H7 (cell line): ENCODE measurements at regions not wholly inside any gene's neighbourhood (a gene's known extent, or its start where the extent isn't known, plus 50 kb on each side); places are given as distances from the start of the nearest gene placed in this dataset.

Source experiments
- DNase-seq: peaks from one replicate; pipeline ENCODE4 v3.0.0; 2012
- H3K27me3 ChIP-seq: 2 replicates; pipeline ENCODE4 v1.6.0; 2011; ENCODE audit warnings: mild to moderate bottlenecking, low read length; ENCODE audit not compliant: control insufficient read depth, insufficient read depth
- H3K36me3 ChIP-seq: replicated peaks from 2 replicates; pipeline ENCODE4 v1.5.1; 2011; ENCODE audit warnings: low read length; ENCODE audit not compliant: control insufficient read depth, insufficient read depth
- H3K4me3 ChIP-seq: 2 replicates; pipeline ENCODE4 v1.5.1; 2011; ENCODE audit warnings: low read depth, mild to moderate bottlenecking, control low read depth, low read length, moderate library complexity; ENCODE audit not compliant: insufficient read depth

- Histone ChIP-seq H3K36me3 (no peaks in the 10 kb centered on the region), H3K4me3 (no peak overlapping the region), H3K27me3 (no peaks in the 10 kb centered on the region)
- no peak for DNase-seq
These were observed 100.4 kb downstream of the METRNL start for GRCh38 chr17:83179811-83180210.

GRCh38 chr17:83180264-83180995 is 101.0 kb downstream of the METRNL start:
- Histone ChIP-seq H3K4me3 (no peak overlapping the region), H3K27me3 (no peaks in the 10 kb centered on the region), H3K36me3 (no peaks in the 10 kb centered on the region)
- DNase-seq = no peak

- DNase-seq = no peak
- H3K36me3 ChIP-seq = no peaks in the 10 kb centered on the region
- no peaks in the 10 kb centered on the region for H3K27me3 ChIP-seq
- no peak overlapping the region for H3K4me3 ChIP-seq
These were observed 101.6 kb downstream of the METRNL start for GRCh38 chr17:83180996-83181481.

DNA sequence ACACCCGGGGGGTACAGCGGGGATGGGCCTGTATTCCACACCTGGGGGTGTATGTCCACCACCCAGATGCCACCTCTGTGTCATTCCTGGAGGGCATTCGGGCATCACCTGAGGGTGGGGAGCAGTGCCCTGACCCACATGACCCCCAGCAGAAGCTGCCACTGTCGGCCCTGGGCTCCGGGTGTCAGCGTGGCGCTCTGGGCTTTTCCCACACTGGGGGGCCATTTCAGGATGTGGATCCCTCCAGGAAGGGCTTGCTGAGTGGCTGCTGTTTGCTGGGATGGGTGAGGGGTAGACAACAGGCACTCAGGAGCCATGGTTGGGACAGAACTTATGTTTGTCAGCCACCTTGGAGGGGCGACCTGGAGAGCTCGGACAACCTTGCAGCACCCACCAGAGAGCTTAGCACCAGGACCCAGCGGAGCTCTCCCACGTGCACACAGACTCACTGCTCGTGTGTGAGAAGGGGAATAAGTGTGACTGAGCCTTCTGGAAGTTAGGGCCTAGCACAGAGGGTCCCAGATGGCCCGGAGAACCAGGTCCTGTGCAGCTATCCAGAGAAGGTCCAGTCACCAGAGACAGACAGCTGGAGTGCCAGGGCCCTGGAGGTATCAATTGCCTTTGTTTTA is 102.7 kb downstream of the METRNL start:
- H3K4me3 ChIP-seq = no peak overlapping the region
- DNase-seq = no peak

GRCh38 chr17:83182620-83183101 is 103.3 kb downstream of the METRNL start:
- DNase-seq = no peak
- H3K4me3 ChIP-seq = no peak overlapping the region
- no peaks in the 10 kb centered on the region for H3K27me3 ChIP-seq
- H3K36me3 ChIP-seq = no peaks in the 10 kb centered on the region

More for the DNA sequence above, 102.7 kb downstream of the METRNL start:
- no peaks in the 10 kb centered on the region for H3K27me3 ChIP-seq
- no peaks in the 10 kb centered on the region for H3K36me3 ChIP-seq

DNA sequence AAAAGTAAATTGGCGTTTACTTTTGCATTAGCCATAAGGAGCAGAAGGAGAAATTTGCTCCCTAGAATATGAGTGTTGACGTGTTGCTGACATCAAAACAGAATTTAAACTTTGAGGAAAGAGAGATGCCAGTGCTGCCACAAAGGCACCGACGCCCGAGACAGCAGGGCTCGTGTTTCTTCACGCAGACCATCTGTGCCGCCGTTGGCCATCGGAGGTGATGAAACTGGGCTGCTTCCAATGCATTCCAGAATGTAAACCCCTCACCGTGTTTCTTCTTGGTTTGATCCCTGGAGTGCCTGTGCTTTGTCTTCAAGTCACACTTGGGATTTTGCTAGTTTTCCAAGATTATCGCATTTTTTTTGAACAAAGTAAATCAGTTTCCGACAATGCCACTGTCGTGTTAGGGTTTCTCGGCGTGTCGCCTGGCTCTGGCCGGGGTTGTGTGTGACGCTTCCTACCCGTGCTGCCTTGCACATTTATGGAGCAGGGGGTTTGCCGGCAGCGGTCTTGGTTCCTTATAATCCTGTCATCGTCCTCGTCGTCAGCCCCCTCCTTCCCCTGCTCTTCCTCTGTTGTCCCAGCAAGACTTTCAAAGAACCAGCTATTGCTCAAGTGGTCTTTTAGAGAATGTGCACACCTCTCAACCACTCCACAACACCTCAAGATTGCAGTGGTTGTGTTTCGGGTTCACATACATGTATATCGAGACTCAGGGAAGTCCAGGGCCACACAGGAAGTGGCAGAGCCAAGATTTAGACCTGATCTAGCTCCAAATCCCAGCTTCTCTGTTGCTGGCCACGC is 103.9 kb downstream of the METRNL start:
- DNase-seq = no peak
- no peaks in the 10 kb centered on the region for H3K36me3 ChIP-seq
- no peaks in the 10 kb centered on the region for H3K27me3 ChIP-seq
- H3K4me3 ChIP-seq = no peak overlapping the region

DNA sequence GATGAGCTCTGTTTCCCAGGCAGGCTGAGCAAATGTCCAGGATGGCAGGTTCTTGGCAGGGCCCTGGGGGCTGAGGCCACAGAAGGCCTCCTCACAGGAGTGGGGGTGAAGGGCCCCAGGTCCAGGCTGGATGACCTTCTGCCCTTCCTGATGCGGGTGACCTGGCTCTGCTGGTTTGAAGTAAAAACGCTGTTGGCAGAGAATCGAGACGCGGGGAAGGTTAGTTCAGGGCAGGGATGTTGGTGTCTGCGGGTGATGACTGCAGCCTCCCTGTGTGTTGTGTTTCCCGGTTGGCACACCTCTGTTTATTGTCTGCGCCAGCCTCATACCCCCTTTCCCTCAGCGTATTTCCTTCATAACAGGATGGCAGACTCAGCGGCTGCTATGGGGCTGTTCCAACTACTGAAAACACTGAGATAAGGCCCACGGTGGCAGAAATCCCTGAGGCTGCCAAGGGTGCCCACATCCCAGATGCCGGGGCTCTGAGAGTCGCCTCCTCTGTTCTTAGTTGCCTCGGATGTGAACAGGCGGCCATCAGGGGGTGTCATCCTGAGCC is 104.6 kb downstream of the METRNL start:
- no peaks in the 10 kb centered on the region for H3K36me3 ChIP-seq
- H3K27me3 ChIP-seq = no peaks in the 10 kb centered on the region
- H3K4me3 ChIP-seq = no peak overlapping the region
- DNase-seq = no peak

GRCh38 chr17:83185023-83186002 is 105.9 kb downstream of the METRNL start:
- Histone ChIP-seq H3K27me3 (no peaks in the 10 kb centered on the region), H3K4me3 (no peak overlapping the region)
- no peak for DNase-seq

GRCh38 chr17:83186226-83186625 is 106.8 kb downstream of the METRNL start:
- H3K27me3 ChIP-seq = no peaks in the 10 kb centered on the region
- no peak overlapping the region for H3K4me3 ChIP-seq
- H3K36me3 ChIP-seq = no peaks in the 10 kb centered on the region
- DNase-seq = no peak

More at GRCh38 chr17:83185023-83186002, 105.9 kb downstream of the METRNL start:
- no peaks in the 10 kb centered on the region for H3K36me3 ChIP-seq

GRCh38 chr17:83186751-83187421 is 107.5 kb downstream of the METRNL start:
- no peaks in the 10 kb centered on the region for H3K36me3 ChIP-seq
- no peaks in the 10 kb centered on the region for H3K27me3 ChIP-seq
- H3K4me3 ChIP-seq = no peak overlapping the region
- DNase-seq = no peak

GRCh38 chr17:83187782-83188311 is 108.4 kb downstream of the METRNL start:
- H3K4me3 ChIP-seq = no peak overlapping the region
- no peaks in the 10 kb centered on the region for H3K36me3 ChIP-seq
- DNase-seq = no peak
- no peaks in the 10 kb centered on the region for H3K27me3 ChIP-seq

DNA sequence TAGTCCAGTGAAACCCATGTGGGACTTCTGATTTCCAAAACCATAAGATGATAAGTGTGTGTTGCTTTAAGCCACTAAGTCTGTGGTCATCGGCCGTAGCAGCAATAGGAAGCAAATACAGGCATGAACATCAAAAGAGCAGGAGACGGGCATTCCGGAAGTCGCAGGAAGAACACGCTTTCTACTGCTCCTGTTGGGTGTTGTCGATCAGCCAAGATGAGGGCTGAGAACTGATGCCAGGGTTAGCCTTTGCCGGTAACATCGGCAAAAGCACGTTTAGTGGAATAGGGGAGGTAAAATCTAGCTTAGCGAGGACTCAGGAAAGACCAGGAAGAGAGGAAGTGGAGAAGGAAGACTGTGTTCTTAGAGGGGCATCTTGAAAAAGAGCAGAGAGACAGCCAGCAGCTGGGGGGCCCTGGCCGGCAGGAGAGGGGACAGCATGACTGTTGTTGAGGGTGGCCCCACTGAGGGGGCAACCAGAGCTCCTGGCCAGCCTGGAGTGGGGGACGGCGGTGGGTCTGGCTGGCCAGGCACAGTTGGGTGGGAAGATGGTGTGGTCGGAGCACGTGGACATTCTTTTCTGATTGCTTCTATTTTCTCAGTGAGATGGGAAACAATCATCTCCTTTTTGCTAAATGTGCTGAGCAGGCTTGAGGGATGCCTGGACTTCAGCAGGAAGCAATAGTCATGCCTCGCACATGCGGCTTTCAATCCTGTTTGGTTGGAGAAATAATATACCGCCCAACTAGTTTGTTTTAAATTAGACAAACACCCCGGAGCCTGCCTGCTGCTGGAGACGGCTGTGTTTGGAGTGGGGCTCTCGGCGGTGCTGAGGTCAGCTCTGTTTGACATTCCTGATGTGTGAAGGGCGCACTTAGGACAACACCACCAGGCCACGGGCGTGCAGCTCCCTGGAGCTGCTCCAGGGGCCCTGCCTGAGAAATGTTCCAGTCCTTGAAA is 109.9 kb downstream of the METRNL start:
- DNase-seq = no peak
- H3K36me3 ChIP-seq = no peaks in the 10 kb centered on the region
- H3K27me3 ChIP-seq = no peaks in the 10 kb centered on the region
- H3K4me3 ChIP-seq = no peak overlapping the region
